Ascending aorta (tissue), 2 donors: ENCODE measurements at regions not wholly inside any gene's neighbourhood (a gene's known extent, or its start where the extent isn't known, plus 50 kb on each side); places are given as distances from the start of the nearest gene placed in this dataset.

ENCODE experiments used
- DNase-seq, 2 donors: peaks; one replicate each; pipeline ENCODE4 v3.0.0-alpha.2; 2019; ENCODE audit warnings: low spot score in 2 of 2
- H3K27ac ChIP-seq, 2 donors: fragments of 200-600 bp; sonication (generic); one replicate each; pipeline ENCODE4 v1.5.1; 2016 to 2017; ENCODE audit warnings: mild to moderate bottlenecking in 1 of 2
- H3K27me3 ChIP-seq: fragments of 200-600 bp; sonication (generic); one replicate; pipeline ENCODE4 v1.5.1; 2017
- H3K36me3 ChIP-seq, 2 donors: fragments of 200-600 bp; sonication (generic); one replicate each; pipeline ENCODE4 v1.5.1; 2016
- H3K4me1 ChIP-seq, 2 donors: fragments of 200-600 bp; sonication (generic); one replicate each; pipeline ENCODE4 v1.5.1; 2016 to 2017; ENCODE audit warnings: mild to moderate bottlenecking in 1 of 2
- H3K4me3 ChIP-seq, 2 donors: fragments of 200-600 bp; sonication (generic); one replicate each; pipeline ENCODE4 v1.5.1; 2016 to 2017; ENCODE audit warnings: mild to moderate bottlenecking in 1 of 2
- H3K9me3 ChIP-seq, 2 donors: fragments of 200-600 bp; sonication (generic); one replicate each; pipeline ENCODE4 v1.5.1; 2016
- intact Hi-C: fragments of 100-400 bp; cut with DNase I; formaldehyde crosslinking; loops from one replicate; pipeline ENCODE4 v1.15.1; 2023
- TF ChIP-seq, protein P1 (sequence below), 3 experiments: fragments of 200-600 bp in 2 of 3; fragments of 450-650 bp in 1 of 3; sonication (generic) in 2 of 3; IDR thresholded peaks; one replicate each; pipeline ENCODE4 v1.5.1; 2016 to 2019; ENCODE audit warnings: antibody characterized with exemption in 3 of 3, mild to moderate bottlenecking in 1 of 3, moderate library complexity in 1 of 3

DNA sequence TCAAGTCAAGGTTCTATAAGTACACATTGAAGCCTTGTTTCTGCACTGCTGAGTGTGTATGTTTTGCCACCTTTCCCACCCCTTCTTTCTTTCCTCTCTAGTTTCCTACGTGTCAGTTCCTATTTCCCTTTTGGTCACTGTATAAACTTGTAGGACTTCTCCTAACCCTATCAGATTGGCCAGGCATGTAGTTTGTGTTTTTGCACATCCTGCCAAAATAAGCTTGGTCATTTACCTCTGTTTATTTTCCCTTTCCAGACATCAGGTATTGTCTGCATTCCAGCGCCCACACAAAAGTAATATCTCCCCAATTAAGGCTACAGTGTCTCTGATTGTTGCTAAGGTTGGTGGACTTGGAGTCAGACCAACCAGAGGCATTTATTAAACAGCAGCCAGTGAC lies 252.9 kb upstream of the MPDZ start:
- Histone ChIP-seq H3K27ac (no peak overlapping the region), H3K36me3 (no peaks in the 10 kb centered on the region), H3K4me3 (no peak overlapping the region), H3K4me1 (no peaks in the 10 kb centered on the region), H3K27me3 (no peaks in the 10 kb centered on the region), H3K9me3 (no peaks in the 10 kb centered on the region)
- TF ChIP-seq, protein P1, sequence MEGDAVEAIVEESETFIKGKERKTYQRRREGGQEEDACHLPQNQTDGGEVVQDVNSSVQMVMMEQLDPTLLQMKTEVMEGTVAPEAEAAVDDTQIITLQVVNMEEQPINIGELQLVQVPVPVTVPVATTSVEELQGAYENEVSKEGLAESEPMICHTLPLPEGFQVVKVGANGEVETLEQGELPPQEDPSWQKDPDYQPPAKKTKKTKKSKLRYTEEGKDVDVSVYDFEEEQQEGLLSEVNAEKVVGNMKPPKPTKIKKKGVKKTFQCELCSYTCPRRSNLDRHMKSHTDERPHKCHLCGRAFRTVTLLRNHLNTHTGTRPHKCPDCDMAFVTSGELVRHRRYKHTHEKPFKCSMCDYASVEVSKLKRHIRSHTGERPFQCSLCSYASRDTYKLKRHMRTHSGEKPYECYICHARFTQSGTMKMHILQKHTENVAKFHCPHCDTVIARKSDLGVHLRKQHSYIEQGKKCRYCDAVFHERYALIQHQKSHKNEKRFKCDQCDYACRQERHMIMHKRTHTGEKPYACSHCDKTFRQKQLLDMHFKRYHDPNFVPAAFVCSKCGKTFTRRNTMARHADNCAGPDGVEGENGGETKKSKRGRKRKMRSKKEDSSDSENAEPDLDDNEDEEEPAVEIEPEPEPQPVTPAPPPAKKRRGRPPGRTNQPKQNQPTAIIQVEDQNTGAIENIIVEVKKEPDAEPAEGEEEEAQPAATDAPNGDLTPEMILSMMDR (IDR thresholded peaks at IDR 0.05): no peak
- DNase-seq: no peak
- intact Hi-C loops: no loop called here

DNA sequence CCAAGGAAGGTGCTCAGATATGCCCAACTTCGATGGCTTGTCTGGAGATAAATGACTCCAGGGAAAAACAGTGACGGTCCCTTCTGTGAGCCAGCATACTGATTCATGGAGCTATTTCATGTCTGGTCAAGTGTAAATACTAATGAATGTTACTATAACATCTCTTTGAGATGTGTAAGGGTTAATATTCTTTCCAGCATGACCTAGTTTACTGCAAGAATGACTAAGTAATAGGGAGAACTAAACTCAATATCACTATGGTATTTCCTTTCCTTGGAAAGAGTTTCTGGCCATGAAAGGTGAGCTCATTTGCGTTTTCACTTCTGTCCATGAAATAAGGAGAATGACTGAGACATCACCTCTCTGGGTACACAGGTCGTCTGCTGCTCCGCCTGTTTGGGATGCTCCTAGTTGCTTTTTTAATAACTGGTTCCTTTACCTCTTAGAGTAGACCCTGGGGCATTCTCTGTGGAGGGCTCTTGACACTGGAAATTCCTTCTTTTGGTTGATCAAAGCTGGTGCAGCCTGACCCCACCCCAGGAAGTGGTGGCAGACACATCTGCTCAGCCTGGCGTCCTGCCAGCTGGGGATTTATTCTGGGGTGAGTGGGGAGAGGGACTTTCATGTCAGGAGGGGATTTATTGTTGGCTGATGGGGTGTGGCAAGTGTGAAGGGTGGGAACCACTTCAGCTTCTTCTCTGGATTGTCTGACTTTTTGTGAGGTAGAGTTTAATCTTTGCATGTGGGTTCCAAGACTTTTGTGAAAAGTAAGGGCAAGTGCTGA lies 250.0 kb upstream of the MPDZ start:
- Histone ChIP-seq H3K36me3 (no peaks in the 10 kb centered on the region), H3K4me3 (no peak overlapping the region), H3K27me3 (no peaks in the 10 kb centered on the region), H3K9me3 (no peaks in the 10 kb centered on the region), H3K4me1 (no peaks in the 10 kb centered on the region), H3K27ac (no peak overlapping the region)
- intact Hi-C loops: no loop called here
- DNase-seq: no peak
- TF ChIP-seq, protein P1 (IDR thresholded peaks at IDR 0.05): no peak

DNA sequence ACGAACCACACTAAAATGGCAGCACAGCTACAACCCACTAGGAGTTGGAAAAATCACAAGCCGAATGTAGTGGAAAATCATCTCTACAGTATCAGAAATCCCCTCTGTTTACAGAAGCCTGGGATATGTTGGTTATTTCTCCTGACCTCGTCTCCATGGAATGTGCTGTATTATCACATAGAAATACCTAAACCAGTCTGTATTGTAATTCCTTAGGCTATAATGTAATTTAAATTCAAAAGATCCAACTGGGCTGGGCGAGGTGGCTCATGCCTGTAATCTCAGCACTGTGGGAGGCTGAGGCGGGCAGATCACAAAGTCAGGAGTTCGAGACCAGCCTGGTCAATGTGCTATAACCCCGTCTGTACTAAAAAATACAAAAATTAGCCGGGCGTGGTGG lies 244.8 kb upstream of the MPDZ start:
- Histone ChIP-seq H3K27me3 (no peaks in the 10 kb centered on the region), H3K36me3 (no peaks in the 10 kb centered on the region), H3K4me3 (no peak overlapping the region), H3K9me3 (no peaks in the 10 kb centered on the region), H3K27ac (no peak overlapping the region), H3K4me1 (no peaks in the 10 kb centered on the region)
- DNase-seq: no peak
- TF ChIP-seq, protein P1 (IDR thresholded peaks at IDR 0.05): no peak
- intact Hi-C loops: no loop called here

DNA sequence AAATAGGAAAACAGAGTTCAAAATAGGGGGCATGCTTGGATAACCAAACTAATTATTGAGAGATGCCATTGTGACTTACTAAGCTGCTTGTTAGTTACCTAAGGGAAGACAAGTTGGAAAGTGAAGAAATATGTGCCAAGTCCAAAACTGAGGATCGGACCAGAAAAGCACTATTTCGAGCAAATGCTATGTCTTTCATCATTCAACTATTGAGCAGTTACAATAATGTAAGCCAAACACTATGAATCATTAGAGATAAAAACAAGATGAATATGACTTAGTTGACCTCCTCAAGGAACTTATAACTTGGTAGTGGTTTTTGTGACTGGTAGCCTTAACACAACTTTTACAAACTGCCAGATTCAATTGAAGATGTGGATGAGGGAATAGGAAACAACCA lies 240.6 kb upstream of the MPDZ start:
- H3K36me3 ChIP-seq: no peaks in the 10 kb centered on the region
- no peak overlapping the region for H3K4me3 ChIP-seq
- no peak for DNase-seq
- no peaks in the 10 kb centered on the region for H3K9me3 ChIP-seq
- intact Hi-C loops: no loop called here
- H3K27ac ChIP-seq: no peak overlapping the region
- no peaks in the 10 kb centered on the region for H3K4me1 ChIP-seq
- TF ChIP-seq, protein P1 (IDR thresholded peaks at IDR 0.05): no peak
- H3K27me3 ChIP-seq: no peaks in the 10 kb centered on the region

DNA sequence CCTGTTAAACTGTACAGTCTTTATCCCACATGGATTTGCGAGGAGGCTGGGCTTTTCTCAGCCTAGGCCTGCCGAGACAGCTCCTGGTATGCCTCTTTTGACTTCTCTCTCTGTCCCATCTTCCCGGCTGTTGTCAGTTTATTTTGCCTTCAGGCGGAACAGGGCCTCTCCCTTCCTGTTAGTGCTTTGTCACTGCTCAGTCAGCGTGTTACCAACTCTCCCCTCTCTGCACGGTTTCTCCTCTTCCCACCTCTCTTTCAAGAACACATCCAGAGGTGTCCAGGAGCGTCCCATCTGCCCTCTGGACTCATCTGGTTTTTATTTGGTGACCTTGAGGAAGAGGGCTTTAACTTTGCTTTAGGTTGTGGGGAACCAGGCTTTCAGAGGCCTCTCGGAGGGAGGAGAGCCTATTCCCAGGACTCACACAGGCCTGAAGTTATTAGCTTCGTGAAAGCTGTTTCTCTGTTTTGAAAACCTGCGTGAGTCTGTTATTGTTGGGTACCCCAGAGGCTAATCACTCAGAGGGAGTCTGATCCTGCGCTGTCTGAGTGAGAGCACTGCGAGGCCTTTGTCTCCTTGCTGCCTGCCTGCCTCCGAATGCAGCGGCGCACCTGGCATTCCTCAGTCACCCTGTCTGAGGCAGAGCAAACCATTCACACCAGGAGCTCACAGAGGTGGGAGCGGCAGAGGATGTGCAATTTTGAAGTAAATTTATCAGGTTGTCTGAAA lies 234.4 kb upstream of the MPDZ start:
- Histone ChIP-seq H3K27ac (no peak overlapping the region), H3K27me3 (no peaks in the 10 kb centered on the region), H3K36me3 (no peaks in the 10 kb centered on the region), H3K4me3 (no peak overlapping the region), H3K4me1 (no peaks in the 10 kb centered on the region), H3K9me3 (no peaks in the 10 kb centered on the region)
- TF ChIP-seq, protein P1 (IDR thresholded peaks at IDR 0.05): no peak
- no peak for DNase-seq
- intact Hi-C loops: no loop called here
